Thyroid gland (tissue), 4 donors: ENCODE measurements at regions not wholly inside any gene's neighbourhood (a gene's known extent, or its start where the extent isn't known, plus 50 kb on each side); places are given as distances from the start of the nearest gene placed in this dataset.

Source experiments
- CTCF ChIP-seq, 6 experiments: fragments of 200-600 bp in 3 of 6; fragments of 450-650 bp in 3 of 6; sonication (generic) in 3 of 6; IDR thresholded peaks; one replicate each; pipeline ENCODE4 v1.5.1; 2016 to 2019; ENCODE audit warnings: antibody characterized with exemption in 6 of 6, mild to moderate bottlenecking in 2 of 6, inconsistent platforms in 1 of 6, moderate library complexity in 1 of 6
- POLR2A ChIP-seq, 2 donors: fragments of 450-650 bp; IDR thresholded peaks; one replicate each; pipeline ENCODE4 v1.6.1; 2017; ENCODE audit warnings: antibody characterized with exemption in 2 of 2, mild to moderate bottlenecking in 2 of 2, moderate library complexity in 1 of 2

GRCh38 chr13:40194224-40194806, 472.1 kb downstream of the FOXO1 start:
- TF ChIP-seq CTCF (IDR thresholded peaks at IDR 0.05): no peak
- no peak for TF ChIP-seq POLR2A (IDR thresholded peaks at IDR 0.05)
